KMS-11 (cell line): ENCODE measurements at regions not wholly inside any gene's neighbourhood (a gene's known extent, or its start where the extent isn't known, plus 50 kb on each side); places are given as distances from the start of the nearest gene placed in this dataset.

Experiments
- H2AFZ ChIP-seq: fragments of 200-600 bp; sonication (generic); 2 replicates; pipeline ENCODE4 v1.6.1; 2016; ENCODE audit warnings: antibody characterized with exemption, mixed run types, low read depth
- H3K27ac ChIP-seq: fragments of 200-600 bp; sonication (generic); 2 replicates; pipeline ENCODE4 v1.6.1; 2016; ENCODE audit warnings: mild to moderate bottlenecking, mixed run types
- H3K27me3 ChIP-seq: fragments of 200-600 bp; sonication (generic); 2 replicates; pipeline ENCODE4 v1.6.1; 2017; ENCODE audit warnings: mild to moderate bottlenecking, low read depth, mixed run types, moderate library complexity; ENCODE audit not compliant: insufficient read depth
- H3K36me3 ChIP-seq: fragments of 200-600 bp; sonication (generic); 2 replicates; pipeline ENCODE4 v1.6.1; 2017; ENCODE audit warnings: mild to moderate bottlenecking, mixed run types; ENCODE audit not compliant: insufficient read depth
- H3K4me1 ChIP-seq: fragments of 200-600 bp; sonication (generic); 2 replicates; pipeline ENCODE4 v1.6.1; 2016; ENCODE audit warnings: mild to moderate bottlenecking, low read depth, mixed run types; ENCODE audit not compliant: poor library complexity, severe bottlenecking
- H3K4me2 ChIP-seq: fragments of 200-600 bp; sonication (generic); 2 replicates; pipeline ENCODE4 v1.7.0; 2016; ENCODE audit warnings: mild to moderate bottlenecking, mixed run types
- H3K4me3 ChIP-seq: fragments of 200-600 bp; sonication (generic); IDR thresholded peaks from 2 replicates; pipeline ENCODE4 v1.6.1; 2017; ENCODE audit warnings: low read depth, low read length, mixed read lengths; ENCODE audit not compliant: insufficient read depth
- H3K79me2 ChIP-seq: fragments of 200-600 bp; sonication (generic); 2 replicates; pipeline ENCODE4 v1.6.1; 2016; ENCODE audit warnings: low read depth, mixed run types; ENCODE audit not compliant: insufficient read depth
- H3K9ac ChIP-seq: fragments of 200-600 bp; sonication (generic); 2 replicates; pipeline ENCODE4 v1.6.1; 2016; ENCODE audit warnings: mild to moderate bottlenecking, mixed run types
- H4K20me1 ChIP-seq: fragments of 200-600 bp; sonication (generic); 2 replicates; pipeline ENCODE4 v1.6.1; 2016; ENCODE audit warnings: mild to moderate bottlenecking, mixed run types; ENCODE audit not compliant: insufficient read depth
- TF ChIP-seq, protein P1 (sequence below): fragments of 200-600 bp; sonication (generic); conservative IDR thresholded peaks from 2 replicates; pipeline ENCODE4 v1.6.1; 2017; ENCODE audit warnings: low read depth, mild to moderate bottlenecking, antibody characterized with exemption, low read length, moderate library complexity, mixed read lengths

DNA sequence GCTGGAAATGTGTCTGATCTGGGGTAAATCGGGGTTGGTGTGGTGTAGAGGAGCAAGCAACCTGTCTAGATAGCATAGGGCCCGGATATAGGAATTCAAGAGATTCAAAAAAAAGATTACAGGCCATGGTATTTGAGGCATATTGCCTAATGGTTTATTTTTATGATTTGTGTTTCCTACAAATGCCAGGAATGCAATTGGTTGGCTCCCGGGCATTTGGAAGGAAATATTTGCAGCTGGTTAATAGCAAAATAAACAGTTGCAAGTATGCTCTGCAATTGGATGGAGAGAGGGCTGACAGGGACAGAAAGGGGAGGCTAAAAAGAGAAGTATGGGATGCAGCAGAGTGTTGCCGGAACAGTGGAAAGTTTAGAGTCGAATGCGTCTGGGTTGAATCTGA, 315.6 kb upstream of the ATP2B1 start:
- Histone ChIP-seq H3K27ac (no peak overlapping the region), H3K27me3 (no peaks in the 10 kb centered on the region), H3K4me1 (no peaks in the 10 kb centered on the region), H3K9ac (no peak overlapping the region), H3K4me2 (no peak overlapping the region), H4K20me1 (no peaks in the 10 kb centered on the region), H3K36me3 (no peaks in the 10 kb centered on the region), H3K79me2 (no peaks in the 10 kb centered on the region), H3K4me3 (no peak overlapping the region), H2AFZ (no peak overlapping the region)
- TF ChIP-seq, protein P1, sequence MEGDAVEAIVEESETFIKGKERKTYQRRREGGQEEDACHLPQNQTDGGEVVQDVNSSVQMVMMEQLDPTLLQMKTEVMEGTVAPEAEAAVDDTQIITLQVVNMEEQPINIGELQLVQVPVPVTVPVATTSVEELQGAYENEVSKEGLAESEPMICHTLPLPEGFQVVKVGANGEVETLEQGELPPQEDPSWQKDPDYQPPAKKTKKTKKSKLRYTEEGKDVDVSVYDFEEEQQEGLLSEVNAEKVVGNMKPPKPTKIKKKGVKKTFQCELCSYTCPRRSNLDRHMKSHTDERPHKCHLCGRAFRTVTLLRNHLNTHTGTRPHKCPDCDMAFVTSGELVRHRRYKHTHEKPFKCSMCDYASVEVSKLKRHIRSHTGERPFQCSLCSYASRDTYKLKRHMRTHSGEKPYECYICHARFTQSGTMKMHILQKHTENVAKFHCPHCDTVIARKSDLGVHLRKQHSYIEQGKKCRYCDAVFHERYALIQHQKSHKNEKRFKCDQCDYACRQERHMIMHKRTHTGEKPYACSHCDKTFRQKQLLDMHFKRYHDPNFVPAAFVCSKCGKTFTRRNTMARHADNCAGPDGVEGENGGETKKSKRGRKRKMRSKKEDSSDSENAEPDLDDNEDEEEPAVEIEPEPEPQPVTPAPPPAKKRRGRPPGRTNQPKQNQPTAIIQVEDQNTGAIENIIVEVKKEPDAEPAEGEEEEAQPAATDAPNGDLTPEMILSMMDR, result no peak

DNA sequence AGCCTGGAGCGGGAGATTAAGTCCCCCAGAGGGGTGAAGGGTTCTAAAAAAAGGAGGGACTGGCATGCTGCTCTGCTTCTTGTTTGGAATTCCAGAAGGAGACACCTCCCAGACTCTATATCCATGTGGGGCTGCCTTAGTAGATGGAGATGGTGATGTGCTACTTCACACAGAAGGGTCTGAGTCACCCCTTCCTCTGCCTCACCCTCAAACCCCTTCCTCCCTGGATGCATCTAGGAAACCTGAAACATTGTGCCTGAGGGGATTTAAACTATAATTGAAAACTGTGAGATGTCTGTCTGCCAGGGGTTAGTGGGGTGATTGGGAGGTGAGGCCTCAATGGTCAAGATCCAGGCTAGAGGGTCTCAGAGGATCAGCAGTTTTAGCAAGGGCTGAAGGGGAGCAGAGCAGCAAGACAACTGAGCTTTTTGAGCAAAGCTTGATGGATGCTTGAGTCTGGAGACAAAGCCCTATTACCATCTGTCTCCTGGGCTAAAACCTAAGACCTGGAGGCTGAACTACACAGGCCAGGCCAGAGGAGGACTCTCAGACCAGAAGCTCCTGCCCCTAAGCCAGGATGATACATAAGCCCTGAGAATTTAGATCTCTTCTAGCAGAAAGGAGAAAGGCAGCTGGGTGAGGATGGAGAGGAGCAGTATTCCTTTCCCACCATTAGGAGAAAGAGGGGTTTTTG, 314.7 kb upstream of the ATP2B1 start:
- TF ChIP-seq, protein P1, result no peak
- no peak overlapping the region for H3K9ac ChIP-seq
- no peak overlapping the region for H3K4me2 ChIP-seq
- H2AFZ ChIP-seq, result no peak overlapping the region
- H4K20me1 ChIP-seq, result no peaks in the 10 kb centered on the region
- H3K79me2 ChIP-seq, result no peaks in the 10 kb centered on the region
- no peaks in the 10 kb centered on the region for H3K27me3 ChIP-seq
- no peaks in the 10 kb centered on the region for H3K36me3 ChIP-seq
- no peaks in the 10 kb centered on the region for H3K4me1 ChIP-seq
- H3K4me3 ChIP-seq, result no peak overlapping the region
- H3K27ac ChIP-seq, result no peak overlapping the region

DNA sequence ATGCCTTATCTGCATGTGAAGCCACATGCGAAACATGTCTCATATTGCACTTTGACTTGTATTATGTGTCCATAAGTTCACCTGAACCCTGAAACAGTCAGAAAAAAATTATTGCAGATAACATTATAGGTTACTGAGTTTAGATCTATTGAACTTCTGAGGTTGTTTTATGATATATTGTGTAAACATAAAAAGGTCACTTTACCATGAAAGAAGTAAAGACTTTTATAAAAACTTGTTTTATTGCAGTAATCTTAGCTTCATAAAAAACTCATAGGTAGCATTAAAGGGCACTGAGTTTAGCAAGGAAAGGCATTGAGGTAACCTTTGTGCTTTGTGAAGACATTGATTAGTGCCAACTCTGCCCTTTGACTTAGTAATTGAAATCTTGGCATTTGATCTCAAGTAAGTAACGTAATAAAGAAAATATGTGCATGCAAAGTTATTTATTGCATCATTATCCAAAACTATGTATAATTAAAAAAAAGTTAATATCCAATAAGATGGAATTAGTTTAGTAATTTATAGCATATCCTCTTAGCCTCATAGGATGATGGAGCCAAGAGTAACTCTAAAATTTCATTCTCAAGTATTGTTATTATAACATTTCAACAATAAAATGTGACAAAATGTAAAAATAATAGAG, 313.3 kb upstream of the ATP2B1 start:
- no peak overlapping the region for H2AFZ ChIP-seq
- H3K4me3 ChIP-seq, result no peak overlapping the region

DNA sequence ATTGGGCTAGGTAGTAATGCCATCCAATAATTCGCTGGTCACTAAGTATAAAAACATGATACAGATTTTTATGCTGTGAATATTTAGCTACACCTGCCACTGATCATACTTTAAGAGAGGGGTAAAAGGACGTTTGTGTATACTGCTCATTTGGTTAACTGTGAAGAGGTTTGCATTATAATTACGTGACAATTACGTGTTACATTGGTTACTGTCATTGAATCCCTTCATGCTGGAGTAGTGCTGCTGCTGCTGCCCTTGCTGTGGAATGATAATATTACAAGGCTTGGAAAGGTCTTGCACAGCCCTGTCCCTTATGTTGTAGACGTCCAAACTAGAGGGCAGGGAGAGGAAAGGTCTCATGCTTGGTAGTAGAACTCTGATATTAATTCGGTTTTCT, 312.2 kb upstream of the ATP2B1 start:
- H2AFZ ChIP-seq, result no peak overlapping the region
- H3K27me3 ChIP-seq, result no peaks in the 10 kb centered on the region
- TF ChIP-seq, protein P1, result no peak
- H3K36me3 ChIP-seq, result no peaks in the 10 kb centered on the region
- H4K20me1 ChIP-seq, result no peaks in the 10 kb centered on the region
- no peak overlapping the region for H3K4me3 ChIP-seq
- no peak overlapping the region for H3K9ac ChIP-seq
- no peaks in the 10 kb centered on the region for H3K4me1 ChIP-seq
- no peak overlapping the region for H3K4me2 ChIP-seq
- H3K79me2 ChIP-seq, result no peaks in the 10 kb centered on the region
- H3K27ac ChIP-seq, result no peak overlapping the region

More for the DNA sequence above, 313.3 kb upstream of the ATP2B1 start:
- no peak overlapping the region for H3K27ac ChIP-seq
- no peaks in the 10 kb centered on the region for H3K79me2 ChIP-seq
- H3K27me3 ChIP-seq, result no peaks in the 10 kb centered on the region
- H3K4me2 ChIP-seq, result no peak overlapping the region
- TF ChIP-seq, protein P1, result no peak
- no peaks in the 10 kb centered on the region for H4K20me1 ChIP-seq
- no peak overlapping the region for H3K9ac ChIP-seq
- H3K4me1 ChIP-seq, result no peaks in the 10 kb centered on the region
- H3K36me3 ChIP-seq, result no peaks in the 10 kb centered on the region
